IMR-90 (cell line): ENCODE measurements at regions not wholly inside any gene's neighbourhood (a gene's known extent, or its start where the extent isn't known, plus 50 kb on each side); places are given as distances from the start of the nearest gene placed in this dataset.

ENCODE experiments used
- ATAC-seq: fragments of 200-7000 bp; cut with Tn5 transposase; 2 replicates; pipeline ENCODE4 v1.9.1; 2020; ENCODE audit warnings: low read depth, mild to moderate bottlenecking, moderate library complexity
- BruUV-seq: library from RNA; stranded (reverse); fragments of 400-500 nt; replicated peaks from 2 replicates; lab custom pipeline; 2021; lab: Mats Ljungman, UMichigan
- CTCF ChIA-PET: fragments of 300-600 bp; formaldehyde crosslinking; extraction: SDS; loops from one replicate; lab custom pipeline; 2021; ENCODE audit warnings: antibody characterized with exemption; lab: Yijun Ruan, JAX
- POLR2A ChIA-PET: fragments of 300-600 bp; sonication (Branson Sonifier 250); formaldehyde crosslinking; loops from one replicate; lab custom pipeline; 2022; ENCODE audit warnings: antibody characterized with exemption; ENCODE audit not compliant: unreplicated experiment; lab: Charles Lee
- DNase-seq: peaks from one replicate; pipeline ENCODE4 v3.0.0; 2013
- H2AFZ ChIP-seq: replicated peaks from 2 replicates; pipeline ENCODE3; 2013; ENCODE audit warnings: low read length, mild to moderate bottlenecking; ENCODE audit not compliant: poor library complexity
- H2AK5ac ChIP-seq: 2 replicates; pipeline ENCODE4 v1.6.1; 2013; ENCODE audit warnings: low read depth, low read length, inconsistent platforms
- H2AK9ac ChIP-seq: replicated peaks from 2 replicates; pipeline ENCODE3; 2013; ENCODE audit warnings: mild to moderate bottlenecking, low read depth, low read length, moderate library complexity; ENCODE audit not compliant: poor library complexity
- H2BK120ac ChIP-seq: 2 replicates; pipeline ENCODE4 v1.6.1; 2013; ENCODE audit warnings: low read depth, low read length, inconsistent platforms
- H2BK15ac ChIP-seq: 3 replicates; pipeline ENCODE4 v1.6.1; 2013; ENCODE audit warnings: low read depth, low read length, inconsistent platforms
- H2BK20ac ChIP-seq: 2 replicates; pipeline ENCODE4 v1.6.1; 2013; ENCODE audit warnings: low read depth, mild to moderate bottlenecking, inconsistent platforms, low read length, moderate library complexity
- H2BK5ac ChIP-seq: 2 replicates; pipeline ENCODE4 v1.6.1; 2013; ENCODE audit warnings: mild to moderate bottlenecking, low read depth, low read length, inconsistent platforms; ENCODE audit not compliant: poor library complexity, severe bottlenecking
- H3K14ac ChIP-seq: replicated peaks from 2 replicates; pipeline ENCODE4 v1.6.1; 2013; ENCODE audit warnings: low read depth, low read length, inconsistent platforms
- H3K18ac ChIP-seq: 2 replicates; pipeline ENCODE4 v1.6.1; 2013; ENCODE audit warnings: low read depth, low read length, control low read depth
- H3K23ac ChIP-seq: 2 replicates; pipeline ENCODE4 v1.6.1; 2013; ENCODE audit warnings: low read depth, low read length, inconsistent platforms
- H3K27ac ChIP-seq: 2 replicates; pipeline ENCODE4 v1.5.1; 2013; ENCODE audit warnings: mild to moderate bottlenecking, control low read depth, low read length; ENCODE audit not compliant: insufficient read depth
- H3K27me3 ChIP-seq: 2 replicates; pipeline ENCODE4 v1.6.1; 2013; ENCODE audit warnings: low read length; ENCODE audit not compliant: control insufficient read depth, insufficient read depth
- H3K36me3 ChIP-seq: 2 replicates; pipeline ENCODE4 v1.6.1; 2013; ENCODE audit warnings: low read length, mixed read lengths; ENCODE audit not compliant: control insufficient read depth, insufficient read depth
- H3K4ac ChIP-seq: 2 replicates; pipeline ENCODE4 v1.6.1; 2013; ENCODE audit warnings: low read depth, low read length, inconsistent platforms
- H3K4me1 ChIP-seq: 2 replicates; pipeline ENCODE4 v1.6.1; 2013; ENCODE audit warnings: low read length, mixed read lengths; ENCODE audit not compliant: control insufficient read depth, insufficient read depth
- H3K4me2 ChIP-seq: 2 replicates; pipeline ENCODE4 v1.6.1; 2013; ENCODE audit warnings: low read depth, mild to moderate bottlenecking, control low read depth, low read length, moderate library complexity
- H3K4me3 ChIP-seq: 2 replicates; pipeline ENCODE4 v1.5.1; 2013; ENCODE audit warnings: low read depth, mild to moderate bottlenecking, control low read depth, low read length, moderate library complexity; ENCODE audit not compliant: insufficient read depth
- H3K56ac ChIP-seq: 2 replicates; pipeline ENCODE4 v1.6.1; 2013; ENCODE audit warnings: low read length, inconsistent platforms; ENCODE audit not compliant: insufficient read depth; ENCODE audit errors: extremely low read depth
- H3K79me1 ChIP-seq, 2 experiments: 2 replicates each; pipeline ENCODE4 v1.6.1; 2013; ENCODE audit warnings: low read length in 2 of 2, inconsistent platforms in 1 of 2, low read depth in 1 of 2
- H3K9ac ChIP-seq: 2 replicates; pipeline ENCODE4 v1.6.1; 2013; ENCODE audit warnings: low read depth, low read length, control low read depth
- H3K9me1 ChIP-seq: 2 replicates; pipeline ENCODE4 v1.6.1; 2013; ENCODE audit warnings: low read length, inconsistent platforms; ENCODE audit not compliant: insufficient read depth
- H3K9me3 ChIP-seq: 2 replicates; pipeline ENCODE4 v1.6.1; 2013; ENCODE audit warnings: low read length; ENCODE audit not compliant: control insufficient read depth, insufficient read depth
- H4K20me1 ChIP-seq: 2 replicates; pipeline ENCODE4 v1.6.1; 2013; ENCODE audit warnings: low read length, inconsistent platforms; ENCODE audit not compliant: insufficient read depth
- H4K5ac ChIP-seq: 2 replicates; pipeline ENCODE4 v1.6.1; 2013; ENCODE audit warnings: mild to moderate bottlenecking, low read depth, low read length, control low read depth
- H4K8ac ChIP-seq, 2 experiments: 2 replicates each; pipeline ENCODE4 v1.6.1; 2013; ENCODE audit warnings: low read depth in 2 of 2, low read length in 2 of 2, control low read depth in 1 of 2, inconsistent platforms in 1 of 2
- H4K91ac ChIP-seq: 2 replicates; pipeline ENCODE4 v1.6.1; 2013; ENCODE audit warnings: low read depth, low read length, inconsistent platforms; ENCODE audit not compliant: insufficient read depth
- CEBPB ChIP-seq: IDR thresholded peaks from 2 replicates; pipeline ENCODE4 v1.6.1; 2012; ENCODE audit warnings: low read depth, low read length, improper control_type of control experiment
- CTCF ChIP-seq: conservative IDR thresholded peaks from 2 replicates; pipeline ENCODE4 v1.5.1; 2012; ENCODE audit warnings: mild to moderate bottlenecking, low read depth, low read length, improper control_type of control experiment
- ELK1 ChIP-seq: fragments of 150-350 bp; IDR thresholded peaks from 2 replicates; pipeline ENCODE4 v1.6.1; 2016; ENCODE audit warnings: low read depth, mild to moderate bottlenecking, low read length, moderate library complexity, borderline replicate concordance
- MAZ ChIP-seq: IDR thresholded peaks from 2 replicates; pipeline ENCODE4 v1.6.1; 2012; ENCODE audit warnings: low read depth, mild to moderate bottlenecking, low read length, improper control_type of control experiment, moderate library complexity, borderline replicate concordance
- POLR2A ChIP-seq: IDR thresholded peaks from 2 replicates; pipeline ENCODE4 v1.6.1; 2012; ENCODE audit warnings: mild to moderate bottlenecking, low read depth, low read length
- RAD21 ChIP-seq: IDR thresholded peaks from 2 replicates; pipeline ENCODE4 v1.6.1; 2012; ENCODE audit warnings: low read length, improper control_type of control experiment
- SMC3 ChIP-seq: fragments of 150-350 bp; IDR thresholded peaks from 2 replicates; pipeline ENCODE4 v1.6.1; 2016; ENCODE audit warnings: low read depth, mild to moderate bottlenecking, antibody characterized with exemption, low read length, moderate library complexity
- WGBS, 2 experiments: methylation state at CpG; one replicate each; pipeline versions ENCODE4 v1.1.5 to v1.1.7; 2013; ENCODE audit warnings: missing lambda C conversion rate in 2 of 2; ENCODE audit not compliant: insufficient read length in 1 of 2; ENCODE audit errors: extremely low coverage in 2 of 2; 5-methylcytosine and 5-hydroxymethylcytosine counted together
- dilution Hi-C: fragments of 300-500 bp; cut with HindIII; formaldehyde crosslinking; loops from one replicate; pipeline ENCODE4 v1.14.3; 2018; ENCODE audit warnings: low sequenced_read_pairs; ENCODE audit not compliant: unreplicated experiment
- in situ Hi-C: fragments of 300-500 bp; cut with MboI; formaldehyde crosslinking; loops from 3 replicates; pipeline ENCODE4 v1.14.3; 2019; ENCODE audit warnings: low sequenced_read_pairs, inconsistent platforms, mixed read lengths
- intact Hi-C: fragments of 100-400 bp; cut with micrococcal nuclease; formaldehyde crosslinking; loops from 2 replicates; pipeline ENCODE4 v1.10.0; 2022

GRCh38 chr12:85363382-85364190 lies 83.6 kb downstream of the ALX1 start:
- Histone ChIP-seq H4K5ac (no peak overlapping the region), H3K27me3 (no peaks in the 10 kb centered on the region), H3K23ac (no peak overlapping the region), H3K4me3 (no peak overlapping the region), H3K56ac (no peak overlapping the region), H2BK15ac (no peak overlapping the region), H2BK20ac (no peak overlapping the region), H2AFZ (no peak overlapping the region), H3K9me1 (no peaks in the 10 kb centered on the region), H3K27ac (no peak overlapping the region), H4K91ac (no peak overlapping the region), H3K4me2 (no peak overlapping the region), H2BK120ac (no peak overlapping the region), H3K9ac (no peak overlapping the region), H3K79me1 (no peaks in the 10 kb centered on the region), H2BK5ac (no peak overlapping the region), H3K4ac (no peak overlapping the region), H4K8ac (no peak overlapping the region), H3K4me1 (no peaks in the 10 kb centered on the region), H3K14ac (no peak overlapping the region), H3K18ac (no peak overlapping the region), H2AK9ac (no peak overlapping the region), H4K20me1 (no peaks in the 10 kb centered on the region), H3K9me3 (no peaks in the 10 kb centered on the region), H3K36me3 (no peaks in the 10 kb centered on the region), H2AK5ac (no peak overlapping the region)
- ChIA-PET POLR2A (no interaction called here), CTCF (interaction anchor here (0.5 kb wide), 1 partner anchor 73 kb away, joined by 4 read pairs; no protein-coding TSS in a partner anchor)
- dilution Hi-C loops = no loop called here
- in situ Hi-C loops = no loop called here
- WGBS, 2 experiments = no CpG with 5 or more reads among the region's 5 CpGs
- intact Hi-C loops = no loop called here
- BruUV-seq = no TSS peak
- no peak for DNase-seq
- ATAC-seq = no peak
- TF ChIP-seq SMC3 (no peak), ELK1 (no peak), CTCF (no peak), POLR2A (no peak), RAD21 (no peak), CEBPB (no peak), MAZ (no peak)
